Astrocyte of the spinal cord (primary cell): ENCODE measurements at regions not wholly inside any gene's neighbourhood (a gene's known extent, or its start where the extent isn't known, plus 50 kb on each side); places are given as distances from the start of the nearest gene placed in this dataset.
"Not testable (repeated sequence)": the region's sequence is repeated elsewhere in the genome, so short reads cannot be mapped to it uniquely, and the experiment has no call there.

Experiments
- DNase-seq: peaks from one replicate; pipeline ENCODE4 v3.0.0; 2011; ENCODE audit warnings: low read depth, low spot score
- H3K4me3 ChIP-seq: 2 replicates; pipeline ENCODE4 v1.5.1; 2011; ENCODE audit warnings: low read depth, mild to moderate bottlenecking, low read length, moderate library complexity
- in situ Hi-C: cut with HindIII; loops from 2 replicates; pipeline ENCODE4 v1.10.0; 2017; ENCODE audit warnings: low sequenced_read_pairs
- TF ChIP-seq, protein P1 (sequence below): IDR thresholded peaks from 2 replicates; pipeline ENCODE4 v1.5.1; 2012; ENCODE audit warnings: low read depth, mild to moderate bottlenecking, low read length, inconsistent platforms

DNA sequence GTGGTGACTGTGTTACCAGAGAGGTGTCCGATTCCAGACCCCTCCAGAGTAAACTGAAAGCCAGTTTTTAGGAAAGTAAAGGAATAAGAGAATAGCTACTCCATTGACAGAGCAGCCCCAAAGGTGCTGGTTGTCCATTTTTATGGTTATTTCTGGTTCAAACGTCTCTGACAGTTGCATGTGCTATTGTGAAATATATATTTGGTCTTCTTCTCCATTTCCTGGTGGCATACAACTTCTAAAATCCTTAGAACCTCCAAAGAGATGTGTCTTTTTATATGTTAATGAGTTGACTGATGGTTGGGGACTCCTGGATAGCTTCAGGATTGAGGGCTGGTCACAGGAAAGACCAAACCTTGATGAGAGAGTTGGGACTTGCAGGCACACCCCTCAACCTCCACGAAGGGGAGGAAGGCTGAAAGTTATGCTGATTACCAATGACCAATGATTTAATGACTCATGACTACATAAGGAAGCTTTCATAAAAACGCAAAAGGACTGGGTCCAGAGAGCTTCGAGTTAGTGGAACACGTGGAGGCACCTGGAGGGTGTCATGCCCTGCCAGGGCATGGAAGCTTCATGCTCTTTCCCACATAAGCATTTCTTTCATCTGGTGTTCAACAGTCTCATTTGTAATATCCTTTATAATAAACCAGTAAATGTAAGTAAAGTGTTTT lies 100.7 kb downstream of the SLC16A1 start:
- H3K4me3 ChIP-seq, result peak overlapping the region; percentile 26
- TF ChIP-seq, protein P1, sequence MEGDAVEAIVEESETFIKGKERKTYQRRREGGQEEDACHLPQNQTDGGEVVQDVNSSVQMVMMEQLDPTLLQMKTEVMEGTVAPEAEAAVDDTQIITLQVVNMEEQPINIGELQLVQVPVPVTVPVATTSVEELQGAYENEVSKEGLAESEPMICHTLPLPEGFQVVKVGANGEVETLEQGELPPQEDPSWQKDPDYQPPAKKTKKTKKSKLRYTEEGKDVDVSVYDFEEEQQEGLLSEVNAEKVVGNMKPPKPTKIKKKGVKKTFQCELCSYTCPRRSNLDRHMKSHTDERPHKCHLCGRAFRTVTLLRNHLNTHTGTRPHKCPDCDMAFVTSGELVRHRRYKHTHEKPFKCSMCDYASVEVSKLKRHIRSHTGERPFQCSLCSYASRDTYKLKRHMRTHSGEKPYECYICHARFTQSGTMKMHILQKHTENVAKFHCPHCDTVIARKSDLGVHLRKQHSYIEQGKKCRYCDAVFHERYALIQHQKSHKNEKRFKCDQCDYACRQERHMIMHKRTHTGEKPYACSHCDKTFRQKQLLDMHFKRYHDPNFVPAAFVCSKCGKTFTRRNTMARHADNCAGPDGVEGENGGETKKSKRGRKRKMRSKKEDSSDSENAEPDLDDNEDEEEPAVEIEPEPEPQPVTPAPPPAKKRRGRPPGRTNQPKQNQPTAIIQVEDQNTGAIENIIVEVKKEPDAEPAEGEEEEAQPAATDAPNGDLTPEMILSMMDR, result no peak
- DNase-seq, result no peak
- in situ Hi-C loops, result no loop called here

DNA sequence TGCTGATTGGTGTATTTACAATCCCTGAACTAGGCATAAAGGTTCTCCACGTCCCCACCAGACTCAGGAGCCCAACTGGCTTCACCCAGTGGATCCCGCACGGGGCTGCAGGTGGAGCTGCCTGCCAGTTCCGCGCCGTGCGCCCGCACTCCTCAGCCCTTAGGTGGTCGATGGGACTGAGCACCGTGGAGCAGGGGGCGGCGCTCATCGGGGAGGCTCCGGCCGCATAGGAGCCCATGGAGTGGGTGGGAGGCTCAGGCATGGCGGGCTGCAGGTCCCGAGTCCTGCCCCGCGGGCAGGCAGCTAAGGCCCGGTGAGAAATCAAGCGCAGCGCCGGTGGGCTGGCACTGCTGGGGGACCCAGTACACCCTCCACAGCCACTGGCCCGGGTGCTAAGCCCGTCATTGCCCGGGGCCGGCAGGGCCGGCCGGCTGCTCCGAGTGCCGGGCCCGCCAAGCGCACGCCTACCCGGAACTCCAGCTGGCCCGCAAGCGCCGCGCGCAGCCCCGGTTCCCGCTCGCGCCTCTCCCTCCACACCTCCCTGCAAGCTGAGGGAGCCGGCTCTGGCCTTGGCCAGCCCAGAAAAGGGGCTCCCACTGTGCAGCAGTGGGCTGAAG lies 101.5 kb downstream of the SLC16A1 start:
- DNase-seq, in situ Hi-C loops: not testable (repeated sequence)
- H3K4me3 ChIP-seq, result peak overlapping the region; percentile 26

DNA sequence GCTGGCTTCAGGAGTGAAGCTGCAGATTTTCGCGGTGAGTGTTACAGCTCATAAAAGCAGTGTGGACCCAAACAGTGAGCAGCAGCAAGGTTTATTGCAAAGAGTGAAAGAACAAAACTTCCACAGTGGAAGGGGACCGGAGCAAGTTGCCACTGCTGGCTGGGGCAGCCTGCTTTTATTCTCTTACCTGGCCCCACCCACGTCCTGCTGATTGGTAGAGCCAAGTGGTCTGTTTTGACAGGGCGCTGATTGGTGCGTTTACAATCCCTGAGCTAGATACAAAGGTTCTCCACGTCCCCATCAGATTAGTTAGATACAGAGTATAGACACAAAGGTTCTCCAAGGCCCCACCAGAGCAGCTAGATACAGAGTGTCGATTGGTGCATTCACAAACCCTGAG lies 102.1 kb downstream of the SLC16A1 start:
- H3K4me3 ChIP-seq, DNase-seq, in situ Hi-C loops: not testable (repeated sequence)

DNA sequence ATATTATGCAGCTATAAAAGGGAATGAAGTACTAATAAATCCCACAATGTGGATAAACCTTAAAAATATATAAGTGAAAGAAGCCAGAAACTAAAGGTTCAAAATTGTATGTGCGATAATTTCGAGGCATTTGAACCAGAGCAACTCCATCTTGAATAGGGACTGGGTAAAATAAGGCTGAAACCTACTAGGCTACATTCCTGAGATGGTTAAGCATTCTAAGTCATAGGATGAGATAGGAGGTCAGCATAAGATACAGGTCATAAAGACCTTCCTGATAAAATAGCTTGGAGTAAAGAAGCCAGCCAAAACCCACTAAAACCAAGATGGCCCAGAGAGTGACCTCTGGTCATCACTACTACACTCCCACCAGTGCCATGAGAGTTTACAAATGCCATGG lies 103.1 kb downstream of the SLC16A1 start:
- DNase-seq, result no peak
- in situ Hi-C loops, result no loop called here
- TF ChIP-seq, protein P1, result no peak
- H3K4me3 ChIP-seq, result no peak overlapping the region

DNA sequence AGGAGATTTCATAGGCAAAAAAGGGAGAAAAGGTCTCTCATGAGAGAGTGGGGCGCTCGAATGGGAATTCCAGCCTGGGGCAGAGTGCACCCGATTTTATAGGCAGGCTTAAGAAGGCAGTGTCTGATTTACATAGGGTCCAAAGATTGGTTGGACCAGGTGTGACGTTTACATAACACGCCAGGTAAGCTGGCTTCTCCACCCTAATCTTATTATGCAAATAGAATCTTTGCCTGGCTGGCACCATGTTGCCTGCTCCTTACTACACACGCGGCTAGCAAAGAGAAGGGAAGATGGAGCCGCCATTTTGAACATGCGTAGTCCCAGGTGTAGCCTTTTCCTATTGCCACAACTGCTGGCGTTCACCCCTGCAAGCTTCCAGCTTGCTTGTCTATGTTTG lies 103.7 kb downstream of the SLC16A1 start:
- in situ Hi-C loops, result no loop called here
- TF ChIP-seq, protein P1, result no peak
- no peak for DNase-seq
- no peak overlapping the region for H3K4me3 ChIP-seq

DNA sequence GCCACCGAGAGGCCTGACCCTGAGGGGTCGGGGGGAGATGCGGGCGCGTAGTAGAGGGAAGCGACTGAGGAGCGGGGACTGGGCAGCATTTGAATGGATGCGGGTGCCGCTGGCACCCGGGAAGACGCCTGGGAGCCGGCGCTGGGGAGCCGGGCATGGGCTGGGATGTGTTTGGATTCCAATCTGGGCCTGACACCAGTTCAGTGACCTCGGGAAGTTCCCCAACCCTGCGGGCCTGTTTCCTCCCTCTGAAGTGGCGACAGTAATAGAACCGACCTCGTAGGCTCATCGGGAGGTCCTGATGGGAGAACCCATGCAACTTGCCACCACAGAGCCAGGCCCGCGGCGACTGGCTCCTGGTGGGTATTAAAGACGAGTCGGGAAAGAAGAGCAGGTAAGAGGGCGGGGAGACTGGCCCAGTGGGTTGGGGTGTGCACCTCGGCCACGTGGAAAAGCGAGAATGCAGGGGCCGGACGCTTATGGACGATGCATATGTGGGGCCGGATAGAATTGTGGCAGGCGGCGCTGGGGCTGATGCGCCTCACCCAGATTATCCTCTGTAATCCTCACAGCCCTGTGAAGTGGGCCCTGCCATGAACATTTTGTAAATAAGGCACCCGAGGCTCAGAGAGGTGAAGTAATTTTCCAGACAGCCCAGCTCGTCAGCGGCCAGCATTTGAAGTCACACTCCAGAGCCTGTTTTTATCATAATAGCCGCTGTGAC lies 105.8 kb downstream of the SLC16A1 start:
- TF ChIP-seq, protein P1, result no peak
- peak overlapping the region; percentile 34 for H3K4me3 ChIP-seq
- in situ Hi-C loops, result no loop called here
- DNase-seq, result no peak

DNA sequence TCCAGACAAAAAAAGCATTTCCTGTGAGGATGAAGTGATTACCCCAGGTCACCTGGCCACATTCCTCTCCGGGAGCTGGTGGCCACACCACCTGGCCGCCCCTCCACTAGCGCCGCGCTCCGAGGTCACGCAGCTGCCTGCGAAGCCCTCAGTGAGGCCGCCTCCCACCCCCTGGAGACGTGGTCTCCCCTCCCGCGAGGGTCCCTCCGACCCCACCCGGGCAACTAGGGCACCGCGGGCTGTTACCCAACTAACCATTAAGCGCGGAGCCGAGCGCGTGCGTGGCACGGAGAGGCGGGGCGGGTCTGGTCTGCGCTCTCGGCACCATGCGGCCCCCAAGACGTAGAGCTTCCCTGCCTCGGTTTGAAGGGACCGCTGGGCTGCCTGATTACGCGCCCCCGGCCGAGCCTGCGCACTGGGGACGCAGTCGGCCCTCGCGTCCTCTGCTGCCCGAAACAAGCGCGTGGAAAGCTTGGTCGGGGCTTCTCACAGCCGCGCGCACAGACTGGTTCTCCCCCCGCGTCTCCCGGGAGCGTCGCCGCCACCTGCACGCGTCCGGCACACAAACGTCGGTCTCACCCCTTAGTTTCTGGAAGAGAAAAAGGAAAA lies 106.5 kb downstream of the SLC16A1 start:
- H3K4me3 ChIP-seq, result peak overlapping the region; percentile 34
- TF ChIP-seq, protein P1, result no peak
- peak; percentile 50 for DNase-seq
- in situ Hi-C loops, result no loop called here
